Gastroesophageal sphincter (tissue), 4 donors: ENCODE measurements at regions not wholly inside any gene's neighbourhood (a gene's known extent, or its start where the extent isn't known, plus 50 kb on each side); places are given as distances from the start of the nearest gene placed in this dataset.

Source experiments
- ATAC-seq: fragments of 150-250 bp; one replicate; pipeline ENCODE4 v1.9.1; 2016; ENCODE audit warnings: mild to moderate bottlenecking, moderate library complexity
- H3K27ac ChIP-seq, 4 donors: fragments of 200-600 bp; sonication (generic) in 3 of 4; 1 replicate in 3 of 4; 2 replicates in 1 of 4; pipeline ENCODE4 v1.5.1; 2016 to 2019
- H3K27me3 ChIP-seq: fragments of 200-600 bp; sonication (generic); one replicate; pipeline ENCODE4 v1.5.1; 2019
- H3K36me3 ChIP-seq, 2 donors: fragments of 200-600 bp; sonication (generic); one replicate each; pipeline ENCODE4 v1.5.1; 2019; ENCODE audit warnings: control low read depth in 1 of 2
- H3K4me1 ChIP-seq, 3 donors: fragments of 200-600 bp; sonication (generic); 1 replicate in 2 of 3; 2 replicates in 1 of 3; pipeline ENCODE4 v1.5.1; 2016 to 2019; ENCODE audit warnings: control low read depth in 2 of 3
- H3K4me3 ChIP-seq, 2 donors: fragments of 200-600 bp; sonication (generic); one replicate each; pipeline ENCODE4 v1.5.1; 2019; ENCODE audit warnings: mild to moderate bottlenecking in 1 of 2, moderate library complexity in 1 of 2
- H3K9me3 ChIP-seq, 3 donors: fragments of 200-600 bp; sonication (generic); one replicate each; pipeline ENCODE4 v1.5.1; 2017 to 2019; ENCODE audit warnings: control low read depth in 2 of 3
- CTCF ChIP-seq, 4 experiments: fragments of 200-600 bp in 2 of 4; fragments of 450-650 bp in 2 of 4; sonication (generic) in 1 of 4; IDR thresholded peaks; one replicate each; pipeline ENCODE4 v1.5.1; 2017 to 2019; ENCODE audit warnings: antibody characterized with exemption in 4 of 4, mild to moderate bottlenecking in 2 of 4, moderate library complexity in 2 of 4
- EP300 ChIP-seq: sonication (generic); formaldehyde crosslinking; IDR thresholded peaks from one replicate; pipeline ENCODE4 v1.6.1; 2017; ENCODE audit warnings: antibody characterized with exemption, mild to moderate bottlenecking
- POLR2A ChIP-seq, 2 donors: fragments of 450-650 bp; IDR thresholded peaks; one replicate each; pipeline ENCODE4 v1.6.1; 2017; ENCODE audit warnings: antibody characterized with exemption in 2 of 2, mild to moderate bottlenecking in 2 of 2, moderate library complexity in 1 of 2
- POLR2AphosphoS5 ChIP-seq: sonication (generic); formaldehyde crosslinking; IDR thresholded peaks from one replicate; pipeline ENCODE4 v1.6.1; 2017; ENCODE audit warnings: antibody characterized with exemption
- WGBS, 2 donors: methylation state at CpG; one replicate each; pipeline ENCODE4 v1.1.5; 2018; ENCODE audit warnings: low coverage in 1 of 2; 5-methylcytosine and 5-hydroxymethylcytosine counted together

GRCh38 chr3:20873235-20873634 lies 687.2 kb upstream of the SGO1 start:
- ATAC-seq, result no peak
- peaks cover 0 to 6% (median 0%) of the 10 kb centered on the region in 3 donors for H3K4me1 ChIP-seq
- WGBS, 2 donors, result 88 to 94% methylated on average over 1 to 3 of the region's 3 CpGs

GRCh38 chr3:20870106-20870899 lies 684.3 kb upstream of the SGO1 start:
- 64 to 76% methylated on average over 4 of the region's 4 CpGs for WGBS, 2 donors
- TF ChIP-seq POLR2A (IDR thresholded peaks at IDR 0.05), result no peak
- no peak for TF ChIP-seq EP300
- TF ChIP-seq CTCF (IDR thresholded peaks at IDR 0.05), result no peak
- TF ChIP-seq POLR2AphosphoS5, result no peak

More at GRCh38 chr3:20873235-20873634, 687.2 kb upstream of the SGO1 start:
- H3K4me3 ChIP-seq, result no peak overlapping the region
- H3K27ac ChIP-seq, result no peak overlapping the region
- no peaks in the 10 kb centered on the region for H3K36me3 ChIP-seq
- TF ChIP-seq CTCF (IDR thresholded peaks at IDR 0.05), result no peak
- no peak for TF ChIP-seq EP300
- TF ChIP-seq POLR2A (IDR thresholded peaks at IDR 0.05), result no peak
- TF ChIP-seq POLR2AphosphoS5, result no peak
- H3K27me3 ChIP-seq, result no peaks in the 10 kb centered on the region
- no peaks in the 10 kb centered on the region for H3K9me3 ChIP-seq

GRCh38 chr3:20865803-20866202 lies 679.8 kb upstream of the SGO1 start:
- peaks cover 0 to 6% (median 0%) of the 10 kb centered on the region in 3 donors for H3K4me1 ChIP-seq
- no peaks in the 10 kb centered on the region for H3K27me3 ChIP-seq
- TF ChIP-seq POLR2A (IDR thresholded peaks at IDR 0.05) (no peak), CTCF (IDR thresholded peaks at IDR 0.05) (no peak)
- no peak overlapping the region for H3K27ac ChIP-seq
- ATAC-seq, result no peak
- H3K4me3 ChIP-seq, result no peak overlapping the region
- H3K36me3 ChIP-seq, result no peaks in the 10 kb centered on the region
- no peaks in the 10 kb centered on the region for H3K9me3 ChIP-seq

More at GRCh38 chr3:20870106-20870899, 684.3 kb upstream of the SGO1 start:
- Histone ChIP-seq H3K9me3 (no peaks in the 10 kb centered on the region), H3K36me3 (no peaks in the 10 kb centered on the region), H3K4me3 (no peak overlapping the region), H3K27ac (no peak overlapping the region), H3K27me3 (no peaks in the 10 kb centered on the region), H3K4me1 (peaks cover 0 to 6% (median 0%) of the 10 kb centered on the region in 3 donors)
- ATAC-seq, result no peak

- Histone ChIP-seq H3K27me3 (no peaks in the 10 kb centered on the region), H3K36me3 (no peaks in the 10 kb centered on the region), H3K27ac (no peak overlapping the region), H3K4me3 (no peak overlapping the region), H3K4me1 (no peaks in the 10 kb centered on the region), H3K9me3 (no peaks in the 10 kb centered on the region)
- 49 to 79% methylated on average over 3 to 4 of the region's 4 CpGs for WGBS, 2 donors
- no peak for ATAC-seq
- TF ChIP-seq POLR2A (IDR thresholded peaks at IDR 0.05), result no peak
- no peak for TF ChIP-seq CTCF (IDR thresholded peaks at IDR 0.05)
- no peak for TF ChIP-seq POLR2AphosphoS5
- TF ChIP-seq EP300, result no peak
Measured at GRCh38 chr3:20861454-20861853, 675.4 kb upstream of the SGO1 start.

- no peaks in the 10 kb centered on the region for H3K9me3 ChIP-seq
- H3K27ac ChIP-seq, result no peak overlapping the region
- no peak for ATAC-seq
- H3K36me3 ChIP-seq, result no peaks in the 10 kb centered on the region
- WGBS, 2 donors, result 63 to 66% methylated on average over 2 of the region's 2 CpGs
- TF ChIP-seq CTCF (IDR thresholded peaks at IDR 0.05), result no peak
- TF ChIP-seq POLR2A (IDR thresholded peaks at IDR 0.05), result no peak
- no peak overlapping the region for H3K4me3 ChIP-seq
- H3K27me3 ChIP-seq, result no peaks in the 10 kb centered on the region
- H3K4me1 ChIP-seq, result no peaks in the 10 kb centered on the region
Measured at GRCh38 chr3:20857636-20858035, 671.6 kb upstream of the SGO1 start.
